ENCODE measurements at regions not wholly inside any gene's neighbourhood (a gene's known extent, or its start where the extent isn't known, plus 50 kb on each side); places are given as distances from the start of the nearest gene placed in this dataset.

- TF ChIP-seq, protein P1, sequence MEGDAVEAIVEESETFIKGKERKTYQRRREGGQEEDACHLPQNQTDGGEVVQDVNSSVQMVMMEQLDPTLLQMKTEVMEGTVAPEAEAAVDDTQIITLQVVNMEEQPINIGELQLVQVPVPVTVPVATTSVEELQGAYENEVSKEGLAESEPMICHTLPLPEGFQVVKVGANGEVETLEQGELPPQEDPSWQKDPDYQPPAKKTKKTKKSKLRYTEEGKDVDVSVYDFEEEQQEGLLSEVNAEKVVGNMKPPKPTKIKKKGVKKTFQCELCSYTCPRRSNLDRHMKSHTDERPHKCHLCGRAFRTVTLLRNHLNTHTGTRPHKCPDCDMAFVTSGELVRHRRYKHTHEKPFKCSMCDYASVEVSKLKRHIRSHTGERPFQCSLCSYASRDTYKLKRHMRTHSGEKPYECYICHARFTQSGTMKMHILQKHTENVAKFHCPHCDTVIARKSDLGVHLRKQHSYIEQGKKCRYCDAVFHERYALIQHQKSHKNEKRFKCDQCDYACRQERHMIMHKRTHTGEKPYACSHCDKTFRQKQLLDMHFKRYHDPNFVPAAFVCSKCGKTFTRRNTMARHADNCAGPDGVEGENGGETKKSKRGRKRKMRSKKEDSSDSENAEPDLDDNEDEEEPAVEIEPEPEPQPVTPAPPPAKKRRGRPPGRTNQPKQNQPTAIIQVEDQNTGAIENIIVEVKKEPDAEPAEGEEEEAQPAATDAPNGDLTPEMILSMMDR (IDR thresholded peaks at IDR 0.05) = no peak
- TF ChIP-seq REST (IDR thresholded peaks at IDR 0.05; ENCODE audit: insufficient read depth in 1 of 2, low read depth in 2 of 2, low read length in 1 of 2) (no peak), POLR2AphosphoS5 (IDR thresholded peaks at IDR 0.05; ENCODE audit: low read depth, low read length) (no peak), SIN3A (IDR thresholded peaks at IDR 0.05; ENCODE audit: borderline replicate concordance, insufficient read depth, low read depth, low read length) (no peak)
Measured at GRCh38 chr1:104406728-104407127, 657.0 kb downstream of the AMY1C start.

All from Panc1 (cell line).